Neural progenitor cell (in vitro differentiated cells): ENCODE measurements at regions not wholly inside any gene's neighbourhood (a gene's known extent, or its start where the extent isn't known, plus 50 kb on each side); places are given as distances from the start of the nearest gene placed in this dataset.

ENCODE experiments used
- EZH2phosphoT487 ChIP-seq: fragments of 200-600 bp; sonication (generic); IDR thresholded peaks from 2 replicates; pipeline ENCODE4 v1.6.1; 2017; ENCODE audit warnings: antibody characterized with exemption
- TF ChIP-seq, protein P1 (sequence below): fragments of 200-600 bp; sonication (generic); IDR thresholded peaks from 2 replicates; pipeline ENCODE4 v1.5.1; 2017; ENCODE audit warnings: antibody characterized with exemption, mild to moderate bottlenecking

DNA sequence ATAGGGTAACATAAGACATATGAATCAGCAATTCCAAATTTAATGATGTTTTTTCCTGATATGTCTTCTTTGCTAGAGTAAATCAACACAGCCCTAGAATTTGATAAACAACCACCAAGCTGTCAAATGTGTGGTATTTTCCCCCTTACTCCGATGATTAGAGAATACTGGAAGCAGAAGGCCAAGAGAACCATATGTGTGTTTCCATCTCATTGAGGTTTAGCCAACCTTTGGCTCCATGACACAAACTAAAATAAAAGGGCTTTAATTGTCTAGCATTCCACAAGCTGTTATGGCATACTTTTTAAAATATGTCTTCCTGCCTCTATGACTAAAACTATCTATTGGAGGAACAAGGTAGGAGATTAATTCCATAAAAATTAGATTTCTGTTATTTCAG lies 1222.4 kb upstream of the AGA start:
- TF ChIP-seq, protein P1, sequence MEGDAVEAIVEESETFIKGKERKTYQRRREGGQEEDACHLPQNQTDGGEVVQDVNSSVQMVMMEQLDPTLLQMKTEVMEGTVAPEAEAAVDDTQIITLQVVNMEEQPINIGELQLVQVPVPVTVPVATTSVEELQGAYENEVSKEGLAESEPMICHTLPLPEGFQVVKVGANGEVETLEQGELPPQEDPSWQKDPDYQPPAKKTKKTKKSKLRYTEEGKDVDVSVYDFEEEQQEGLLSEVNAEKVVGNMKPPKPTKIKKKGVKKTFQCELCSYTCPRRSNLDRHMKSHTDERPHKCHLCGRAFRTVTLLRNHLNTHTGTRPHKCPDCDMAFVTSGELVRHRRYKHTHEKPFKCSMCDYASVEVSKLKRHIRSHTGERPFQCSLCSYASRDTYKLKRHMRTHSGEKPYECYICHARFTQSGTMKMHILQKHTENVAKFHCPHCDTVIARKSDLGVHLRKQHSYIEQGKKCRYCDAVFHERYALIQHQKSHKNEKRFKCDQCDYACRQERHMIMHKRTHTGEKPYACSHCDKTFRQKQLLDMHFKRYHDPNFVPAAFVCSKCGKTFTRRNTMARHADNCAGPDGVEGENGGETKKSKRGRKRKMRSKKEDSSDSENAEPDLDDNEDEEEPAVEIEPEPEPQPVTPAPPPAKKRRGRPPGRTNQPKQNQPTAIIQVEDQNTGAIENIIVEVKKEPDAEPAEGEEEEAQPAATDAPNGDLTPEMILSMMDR, result no peak
- no peak for TF ChIP-seq EZH2phosphoT487
